ENCODE measurements at regions not wholly inside any gene's neighbourhood (a gene's known extent, or its start where the extent isn't known, plus 50 kb on each side); places are given as distances from the start of the nearest gene placed in this dataset.

GRCh38 chr6:122894791-122895190, 101.2 kb upstream of the CLVS2 start:
- TF ChIP-seq CTCF (IDR thresholded peaks at IDR 0.05) (no peak), POLR2A (IDR thresholded peaks at IDR 0.05) (no peak)
